H54 (cell line): ENCODE measurements at regions not wholly inside any gene's neighbourhood (a gene's known extent, or its start where the extent isn't known, plus 50 kb on each side); places are given as distances from the start of the nearest gene placed in this dataset.

Experiments used
- DNase-seq: peaks from one replicate; pipeline ENCODE4 v3.0.0; 2011; ENCODE audit warnings: low spot score, mixed read lengths; ENCODE audit not compliant: insufficient read length
- FAIRE-seq: peaks from 3 replicates; lab custom pipeline; 2011; peaks lifted over from hg19 to GRCh38; lab: Jason Lieb, UNC
- POLR2A ChIP-seq: IDR thresholded peaks from 2 replicates; pipeline ENCODE4 v1.6.1; 2011; ENCODE audit warnings: low read depth, mild to moderate bottlenecking, low read length

DNA sequence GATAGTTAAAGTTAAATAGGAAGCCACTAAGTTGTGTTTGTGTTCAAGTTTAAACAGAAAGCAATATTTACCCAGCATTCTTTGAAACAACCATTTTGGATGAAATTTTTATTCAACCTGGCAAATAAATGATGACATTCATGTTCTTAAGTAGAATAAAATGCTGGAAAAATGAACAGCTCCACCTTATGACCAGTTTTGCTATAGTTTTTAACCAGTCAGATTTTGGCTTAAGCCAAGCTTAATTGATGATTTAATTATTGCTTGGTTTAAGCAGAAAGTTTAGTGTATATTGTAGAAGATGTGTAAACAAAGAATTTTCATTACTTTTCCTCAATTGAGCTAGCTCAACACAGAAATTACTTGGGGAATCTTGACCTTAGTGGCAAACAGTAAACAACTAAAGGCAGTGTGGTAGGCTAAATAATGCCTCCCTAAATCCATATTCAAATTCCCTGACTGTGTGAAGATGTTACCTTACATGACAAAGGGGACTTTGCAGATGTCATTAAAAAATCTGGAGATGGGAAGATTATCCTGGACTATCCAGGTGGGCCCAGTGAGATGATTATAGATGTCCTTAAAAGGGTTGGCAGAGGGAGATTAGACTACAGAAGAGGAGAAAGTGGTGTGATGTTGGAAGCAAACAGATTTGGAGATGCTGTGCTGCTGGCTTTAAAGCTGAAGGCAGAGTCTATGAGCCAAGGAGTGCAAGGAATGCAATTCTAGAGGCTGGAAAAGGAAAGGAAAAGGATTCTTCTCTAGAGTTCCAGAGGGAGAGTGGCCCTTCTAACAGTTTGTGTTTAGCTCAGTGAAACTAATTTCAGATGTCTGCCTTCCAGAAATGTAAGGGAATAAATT is 448.6 kb upstream of the GOLIM4 start:
- DNase-seq (no peak), FAIRE-seq (no peak)
- TF ChIP-seq POLR2A = no peak

DNA sequence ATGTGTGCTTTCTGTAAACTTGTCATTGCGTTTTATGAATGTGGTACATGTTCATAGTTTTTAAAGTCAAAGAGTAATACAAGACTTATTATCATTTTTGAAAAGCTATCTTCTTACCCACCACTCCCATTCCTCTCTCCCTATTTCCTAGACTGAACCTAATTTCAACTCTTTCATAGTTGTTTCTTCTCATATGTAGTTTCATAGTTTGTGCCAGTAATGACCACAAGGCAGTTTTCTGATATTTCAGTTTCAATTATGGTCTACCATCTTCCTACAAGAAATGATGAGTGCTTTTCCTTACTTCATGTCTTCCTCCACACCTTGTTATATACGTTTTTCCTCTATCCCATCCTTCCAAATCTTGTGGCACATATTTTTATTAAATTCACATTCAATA is 445.0 kb upstream of the GOLIM4 start:
- FAIRE-seq (no peak), DNase-seq (no peak)
- no peak for TF ChIP-seq POLR2A

DNA sequence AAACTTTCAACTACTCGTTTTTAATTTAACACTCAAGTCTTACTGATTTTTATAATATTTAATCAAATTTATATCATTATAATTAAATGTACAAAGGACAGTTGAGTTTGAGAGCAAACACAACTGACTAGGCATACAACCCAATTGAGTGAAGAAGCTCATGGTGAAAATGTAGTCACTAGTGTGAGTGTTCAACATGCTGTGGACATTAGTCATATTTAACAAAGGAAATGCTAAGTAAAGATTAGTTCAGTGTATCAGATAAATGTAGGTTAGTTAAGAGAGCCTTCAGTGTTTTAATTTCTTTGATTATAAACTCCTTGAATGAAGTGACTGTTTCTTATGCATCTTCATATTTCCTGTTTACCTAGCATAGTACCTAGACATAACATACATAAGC is 444.2 kb upstream of the GOLIM4 start:
- FAIRE-seq (no peak), DNase-seq (no peak)

DNA sequence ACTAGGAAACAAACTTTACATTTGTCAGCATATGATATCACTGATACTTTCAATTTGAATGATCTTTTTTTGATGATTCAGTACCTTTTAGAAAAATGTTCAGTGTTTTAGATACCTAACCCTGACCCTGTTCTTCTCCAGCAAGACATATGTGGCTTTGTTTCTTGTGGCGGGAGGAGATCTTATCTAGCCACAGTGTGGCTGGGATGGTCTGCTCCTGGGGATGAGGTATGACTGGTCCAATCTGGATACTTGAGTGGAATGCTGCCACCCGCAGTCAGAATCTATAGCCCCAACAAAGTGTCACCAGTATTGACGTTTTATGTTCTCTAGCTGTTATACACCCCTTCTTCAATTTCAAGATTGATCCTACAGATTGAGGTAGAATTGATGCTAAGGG is 439.0 kb upstream of the GOLIM4 start:
- DNase-seq (no peak), FAIRE-seq (no peak)
- TF ChIP-seq POLR2A = no peak

More for the DNA sequence above, 444.2 kb upstream of the GOLIM4 start:
- TF ChIP-seq POLR2A = no peak

DNA sequence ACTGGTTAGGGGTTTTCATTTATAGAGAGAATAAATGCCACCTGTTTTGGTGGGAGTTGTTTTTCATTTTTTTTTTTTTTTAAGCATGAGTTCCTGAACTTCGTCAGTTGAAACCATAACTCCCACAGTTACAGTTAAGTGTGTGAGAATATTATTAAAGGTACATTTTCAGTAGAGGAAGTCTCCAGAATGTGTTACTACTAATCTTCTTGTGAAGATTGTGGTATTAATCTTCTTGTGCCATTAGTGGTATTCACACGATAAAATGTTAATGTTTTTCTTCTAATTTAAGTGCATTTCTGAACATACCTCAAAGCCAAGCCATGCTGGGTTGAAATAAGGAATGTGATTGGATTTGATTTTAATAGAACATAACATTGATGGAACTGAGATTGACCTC is 437.9 kb upstream of the GOLIM4 start:
- DNase-seq = no peak
- no peak for FAIRE-seq
- TF ChIP-seq POLR2A = no peak

DNA sequence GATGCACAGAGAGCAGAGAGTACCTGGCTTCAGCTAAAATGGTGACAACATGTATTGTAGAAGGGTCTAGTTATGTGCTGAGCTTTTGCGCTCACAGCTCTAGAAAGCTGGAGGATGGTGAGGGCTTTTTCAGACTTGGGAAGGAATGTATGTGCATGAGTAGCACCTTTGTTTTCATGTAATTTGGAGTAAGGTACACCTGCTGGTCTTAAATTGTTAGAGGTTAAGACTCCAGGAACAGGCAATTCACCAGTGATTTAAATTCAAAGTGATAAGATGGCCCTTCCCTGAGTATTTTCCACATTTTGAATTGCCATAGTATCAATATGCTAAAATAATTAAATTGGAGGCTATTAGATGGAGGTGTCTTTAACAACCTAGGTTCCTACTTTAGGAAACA is 436.4 kb upstream of the GOLIM4 start:
- no peak for TF ChIP-seq POLR2A
- no peak for DNase-seq
- no peak for FAIRE-seq

DNA sequence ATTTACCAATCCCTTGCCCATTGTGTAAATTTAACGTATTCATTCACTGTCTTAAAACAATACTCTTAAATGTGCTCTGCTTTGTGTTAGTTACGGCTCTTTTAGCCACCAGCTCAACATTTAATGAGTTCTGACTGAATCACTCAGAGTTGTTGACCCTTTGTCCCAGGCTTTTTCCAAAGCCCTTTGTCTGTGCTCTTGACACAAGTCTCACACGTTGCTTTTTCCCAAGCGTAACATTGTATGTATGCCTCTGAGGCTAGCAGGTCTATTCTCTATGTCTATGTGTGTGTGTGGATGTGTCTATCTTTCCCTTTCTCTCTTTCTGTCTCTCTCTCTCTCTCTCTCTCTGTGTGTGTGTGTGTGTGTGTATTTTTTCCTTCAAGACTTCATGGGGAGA is 435.4 kb upstream of the GOLIM4 start:
- DNase-seq (no peak), FAIRE-seq (no peak)
- TF ChIP-seq POLR2A = no peak

DNA sequence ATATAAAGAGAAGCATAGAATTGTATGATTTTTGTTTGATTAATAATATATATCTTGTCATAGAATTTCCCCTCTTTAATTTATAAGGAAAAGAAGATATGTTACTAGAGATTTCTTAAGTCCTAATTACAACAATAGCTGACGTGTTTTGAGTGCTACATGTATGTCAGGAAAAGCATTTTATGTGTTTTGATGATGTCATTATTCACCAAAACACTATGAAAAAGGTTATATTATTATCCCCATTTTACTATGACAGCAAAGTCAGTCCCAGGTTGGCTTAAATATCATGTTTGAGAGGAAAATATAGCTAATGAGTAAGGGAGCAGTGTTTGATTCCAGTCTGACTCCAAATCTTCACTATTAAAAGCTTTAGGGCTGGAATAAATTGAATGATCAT is 428.4 kb upstream of the GOLIM4 start:
- no peak for FAIRE-seq
- TF ChIP-seq POLR2A = no peak
- DNase-seq = no peak

DNA sequence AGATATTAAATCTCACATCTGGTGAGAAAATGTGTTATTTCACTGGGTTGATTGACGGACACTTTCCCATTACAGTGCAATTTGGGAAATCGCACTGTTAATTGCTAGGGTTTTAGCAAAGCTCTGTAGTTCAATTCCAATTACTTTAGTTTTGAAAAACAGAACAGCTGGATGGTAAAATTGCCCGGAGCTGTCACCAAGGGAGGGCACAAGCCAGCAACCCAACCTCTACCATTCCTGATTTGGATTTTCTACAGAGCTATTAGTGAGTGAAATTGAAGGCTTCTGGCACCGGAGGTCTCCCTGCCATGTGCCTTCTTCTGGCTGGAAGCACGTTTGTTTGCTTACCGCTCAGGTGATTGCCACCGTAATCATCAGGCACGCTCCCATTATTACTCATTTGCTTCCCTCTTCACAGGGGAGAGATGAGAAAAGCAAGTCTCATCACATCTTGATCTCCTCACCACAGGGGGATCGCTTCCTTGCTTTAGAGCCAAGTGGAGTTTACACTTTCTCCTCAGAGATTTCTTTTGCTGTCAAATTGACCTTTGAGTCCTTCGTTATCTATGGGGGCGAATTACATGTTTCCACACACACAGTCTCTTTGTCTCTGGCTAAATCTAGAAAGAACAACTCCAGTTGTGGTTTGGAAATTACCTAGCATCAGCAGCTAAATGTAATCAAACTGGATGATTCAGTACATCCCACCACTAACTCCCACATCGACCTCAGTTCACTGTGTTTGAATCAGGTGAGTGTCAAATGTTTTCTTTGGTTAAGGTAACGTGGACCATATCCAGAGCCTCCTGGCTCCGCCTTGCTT is 421.7 kb upstream of the GOLIM4 start:
- no peak for TF ChIP-seq POLR2A
- FAIRE-seq = no peak
- no peak for DNase-seq

DNA sequence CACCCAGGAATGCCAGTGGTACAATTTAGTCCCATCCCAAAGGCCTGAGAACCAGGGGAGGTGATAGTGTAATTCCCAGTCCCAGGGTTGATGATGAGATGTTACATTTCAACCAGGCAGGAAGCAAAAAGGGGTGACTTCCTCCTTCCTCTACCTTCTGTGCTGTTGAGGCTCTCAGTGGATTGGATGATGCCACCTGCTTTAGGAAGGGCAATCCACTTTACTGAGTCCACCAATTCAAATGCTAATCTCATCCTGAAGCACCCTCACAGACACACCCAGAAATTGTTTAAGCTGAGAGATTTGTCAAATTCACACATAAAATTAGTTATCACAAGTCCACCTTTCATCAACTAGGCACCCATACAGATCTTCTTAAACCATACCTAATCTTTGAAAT is 418.5 kb upstream of the GOLIM4 start:
- DNase-seq = no peak
- no peak for TF ChIP-seq POLR2A
- FAIRE-seq = no peak

DNA sequence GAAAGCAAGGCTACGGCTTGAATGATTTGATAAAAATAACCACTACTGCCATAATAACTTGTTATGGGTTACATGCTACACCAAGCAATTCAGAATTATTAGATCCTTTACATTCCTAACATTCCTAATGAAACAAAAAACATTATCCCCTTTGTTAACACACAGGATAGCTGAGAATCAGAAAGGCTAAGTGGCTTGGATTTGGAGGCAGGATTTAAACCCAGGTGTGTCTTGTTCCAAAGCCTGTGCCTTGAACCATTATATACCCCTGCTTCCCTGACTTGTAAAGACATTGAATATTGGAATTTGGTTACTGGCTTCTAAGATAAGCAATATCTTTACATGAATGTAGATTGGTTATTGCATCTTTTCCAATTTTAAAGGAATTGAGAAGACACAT is 417.1 kb upstream of the GOLIM4 start:
- no peak for DNase-seq
- no peak for TF ChIP-seq POLR2A
- no peak for FAIRE-seq

DNA sequence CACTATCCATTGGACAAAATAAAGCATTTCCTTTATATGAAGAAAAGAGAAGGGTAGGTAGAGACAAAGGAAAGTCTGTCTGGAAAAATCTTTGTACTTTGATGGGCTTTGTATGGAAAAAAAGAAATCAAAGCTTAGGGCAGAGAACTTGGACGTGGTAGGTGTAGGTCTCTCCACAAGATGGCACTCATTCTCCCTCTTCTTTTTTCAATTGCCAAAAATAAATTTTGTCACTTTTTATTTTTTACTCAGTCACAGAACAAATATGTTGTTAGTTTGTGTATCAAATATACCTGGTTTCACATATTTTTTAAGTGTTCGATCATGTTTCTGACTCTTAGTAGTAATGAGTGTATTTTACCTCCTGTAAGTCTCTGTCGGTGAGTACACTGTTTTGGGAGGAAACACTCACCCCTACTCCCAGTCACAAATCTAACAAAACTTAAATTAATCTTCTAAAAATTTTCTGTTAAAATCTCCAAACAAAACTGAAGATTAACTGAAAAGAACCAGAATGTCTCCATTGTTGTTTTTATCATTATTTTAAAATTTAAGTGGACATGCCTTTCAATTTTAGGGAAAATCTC is 415.8 kb upstream of the GOLIM4 start:
- FAIRE-seq = no peak
- TF ChIP-seq POLR2A = no peak
- no peak for DNase-seq

DNA sequence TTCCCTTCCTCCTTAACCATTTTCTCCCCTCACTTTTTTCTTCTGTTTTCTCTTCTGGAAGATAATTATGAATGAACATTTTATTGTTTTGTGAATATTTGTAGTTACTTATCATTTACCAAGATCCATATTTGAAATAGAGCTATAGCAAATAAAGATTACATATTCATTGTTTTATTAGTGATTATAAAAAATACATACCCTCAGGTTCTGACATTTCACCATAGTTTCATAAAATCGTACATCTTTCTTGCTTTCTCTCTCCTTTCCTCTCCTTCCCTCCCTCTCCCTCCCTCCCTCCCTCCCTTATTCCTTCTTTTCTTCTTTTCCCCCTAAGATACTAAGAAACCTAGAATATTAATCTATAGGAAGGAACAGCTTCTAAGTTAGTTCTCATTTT is 410.9 kb upstream of the GOLIM4 start:
- no peak for DNase-seq
- FAIRE-seq = no peak
- no peak for TF ChIP-seq POLR2A

DNA sequence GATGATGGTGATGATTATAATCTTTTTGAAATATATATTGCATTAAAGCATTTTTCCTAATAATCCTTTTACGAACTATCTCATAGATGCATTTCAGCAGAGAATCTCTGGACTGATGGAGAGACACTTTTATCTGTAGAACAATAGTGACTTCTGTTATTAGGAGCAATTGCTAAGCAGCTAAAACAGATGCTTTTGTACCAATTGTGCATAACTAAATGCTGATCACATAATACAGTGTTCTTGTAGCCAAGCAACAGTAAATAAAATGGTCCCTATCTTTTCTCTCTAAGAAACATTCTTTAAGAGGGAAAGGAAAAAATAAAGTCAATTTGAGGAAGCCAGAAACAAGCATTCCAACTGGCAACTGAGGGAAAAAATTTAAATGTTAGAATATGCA is 405.8 kb upstream of the GOLIM4 start:
- TF ChIP-seq POLR2A = no peak
- FAIRE-seq (no peak), DNase-seq (no peak)
